ENCODE measurements at regions not wholly inside any gene's neighbourhood (a gene's known extent, or its start where the extent isn't known, plus 50 kb on each side); places are given as distances from the start of the nearest gene placed in this dataset.
A peak's percentile ranks its signal among the peaks of the same experiment; 100 is the strongest.

DNA sequence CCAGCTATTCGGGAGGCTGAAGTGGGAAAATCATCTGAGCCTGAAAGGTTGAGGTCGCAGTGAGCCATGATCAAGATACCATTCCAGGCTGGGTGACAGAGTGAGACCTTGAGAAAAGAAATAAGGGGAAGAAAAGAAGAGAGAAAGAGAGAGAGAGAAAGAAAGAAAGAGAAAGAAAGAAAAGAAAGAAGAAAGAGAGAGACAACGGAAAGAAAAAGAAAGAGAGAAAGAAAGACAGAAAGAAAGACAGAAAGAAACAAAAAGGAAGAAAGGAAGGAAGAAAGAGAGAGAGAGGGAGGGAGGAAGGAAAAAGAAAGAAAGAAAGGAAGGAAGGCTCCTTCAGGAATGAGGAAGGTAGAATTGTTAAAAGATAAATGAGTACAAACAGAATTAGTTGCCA, 84.5 kb downstream of the RPL22L1 start:
- H3K9me3 Mint-ChIP-seq = peaks cover 0 to 2% (median 0%) of the 10 kb centered on the region in 11 donors
- intact Hi-C loops (cut with micrococcal nuclease) = no loop called here
- Histone ChIP-seq H3K27ac (ENCODE audit: low read depth, low read length) (no peak overlapping the region), H3K36me3 (ENCODE audit: control insufficient read depth in 2 of 3, insufficient read depth in 3 of 3, low read length in 3 of 3) (no peaks in the 10 kb centered on the region), H3K4me1 (ENCODE audit: control insufficient read depth in 2 of 2, insufficient read depth in 2 of 2, low read length in 2 of 2) (no peaks in the 10 kb centered on the region), H3K9me3 (ENCODE audit: control insufficient read depth in 2 of 3, low read length in 3 of 3) (no peaks in the 10 kb centered on the region), H3K27me3 (ENCODE audit: control insufficient read depth in 2 of 2, insufficient read depth in 2 of 2, low read length in 2 of 2) (peaks cover 0 to 3% of the 10 kb centered on the region in 2 donors), H3K4me3 (ENCODE audit: low read length) (no peak overlapping the region)
- ChIA-PET CTCF (no interaction called here), POLR2A (no interaction called here)
- DNase-seq (no peak), ATAC-seq (no peak)
- H3K4me3 Mint-ChIP-seq = no peak overlapping the region
- H3K4me1 Mint-ChIP-seq = no peaks in the 10 kb centered on the region
- H3K36me3 Mint-ChIP-seq = no peaks in the 10 kb centered on the region
- peak overlapping the region in 1 of 9 donors; percentile 60 for H3K27ac Mint-ChIP-seq
- H3K27me3 Mint-ChIP-seq = peaks cover 20 to 46% (median 33%) of the 10 kb centered on the region in 5 donors

DNA sequence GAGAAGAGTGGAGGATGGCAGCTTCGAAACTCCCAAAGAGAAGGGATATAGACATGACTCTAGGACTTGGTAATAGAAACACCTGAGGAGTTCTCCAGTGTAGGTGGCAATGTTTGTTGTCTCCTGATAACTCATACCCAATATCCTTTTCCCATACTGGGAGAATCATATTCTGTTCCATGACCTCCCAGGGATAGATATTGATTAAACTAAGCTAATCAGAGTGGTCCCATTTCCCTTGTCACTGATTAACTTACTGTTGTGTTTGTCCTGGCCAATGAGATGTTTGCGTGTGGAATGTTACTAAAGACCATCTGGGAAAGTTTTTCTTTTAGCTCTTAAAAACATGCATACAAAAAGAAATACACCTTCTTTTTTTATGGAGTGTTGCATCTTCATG, 85.6 kb downstream of the RPL22L1 start:
- Histone ChIP-seq H3K4me1 (ENCODE audit: control insufficient read depth in 2 of 2, insufficient read depth in 2 of 2, low read length in 2 of 2) (no peaks in the 10 kb centered on the region), H3K4me3 (ENCODE audit: low read length) (no peak overlapping the region), H3K27ac (ENCODE audit: low read depth, low read length) (no peak overlapping the region), H3K27me3 (ENCODE audit: control insufficient read depth in 2 of 2, insufficient read depth in 2 of 2, low read length in 2 of 2) (peaks cover 0 to 3% of the 10 kb centered on the region in 2 donors), H3K36me3 (ENCODE audit: control insufficient read depth in 2 of 3, insufficient read depth in 3 of 3, low read length in 3 of 3) (no peaks in the 10 kb centered on the region), H3K9me3 (ENCODE audit: control insufficient read depth in 2 of 3, low read length in 3 of 3) (no peaks in the 10 kb centered on the region)
- H3K9me3 Mint-ChIP-seq = peaks cover 0 to 2% (median 0%) of the 10 kb centered on the region in 11 donors
- ATAC-seq (no peak), DNase-seq (no peak)
- CTCF ChIA-PET = no interaction called here
- POLR2A ChIA-PET = no interaction called here
- no peak overlapping the region for H3K27ac Mint-ChIP-seq
- H3K36me3 Mint-ChIP-seq = no peaks in the 10 kb centered on the region
- no peak overlapping the region for H3K4me3 Mint-ChIP-seq
- intact Hi-C loops (cut with micrococcal nuclease) = no loop called here
- H3K4me1 Mint-ChIP-seq = no peaks in the 10 kb centered on the region
- peaks cover 22 to 56% (median 35%) of the 10 kb centered on the region in 5 donors for H3K27me3 Mint-ChIP-seq

DNA sequence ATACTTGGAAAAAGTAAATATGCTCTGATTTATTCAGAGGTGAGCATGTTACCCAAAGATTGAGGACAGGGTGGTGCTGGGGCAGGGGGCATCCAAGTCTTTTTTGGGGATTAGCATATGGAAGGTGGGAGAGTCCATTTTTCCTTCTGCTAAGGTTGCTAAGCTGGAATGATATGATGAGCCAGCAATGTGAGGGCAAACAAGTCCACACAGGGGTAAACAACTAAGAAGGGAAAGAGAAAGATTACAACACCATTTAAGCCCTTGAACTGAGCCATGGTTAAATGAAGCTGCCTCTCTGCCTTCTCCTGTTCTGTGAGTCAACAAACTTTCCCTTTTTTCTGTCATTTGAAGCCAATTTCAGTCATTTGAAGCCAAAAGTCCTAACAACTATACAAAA, 89.0 kb downstream of the RPL22L1 start:
- Histone ChIP-seq H3K27me3 (ENCODE audit: control insufficient read depth in 2 of 2, insufficient read depth in 2 of 2, low read length in 2 of 2) (peaks cover 0 to under 1% of the 10 kb centered on the region in 2 donors), H3K36me3 (ENCODE audit: control insufficient read depth in 2 of 3, insufficient read depth in 3 of 3, low read length in 3 of 3) (no peaks in the 10 kb centered on the region), H3K9me3 (ENCODE audit: control insufficient read depth in 2 of 3, low read length in 3 of 3) (no peaks in the 10 kb centered on the region), H3K4me3 (ENCODE audit: low read length) (no peak overlapping the region), H3K27ac (ENCODE audit: low read depth, low read length) (no peak overlapping the region), H3K4me1 (ENCODE audit: control insufficient read depth in 2 of 2, insufficient read depth in 2 of 2, low read length in 2 of 2) (no peaks in the 10 kb centered on the region)
- no peaks in the 10 kb centered on the region for H3K4me1 Mint-ChIP-seq
- peaks cover 0 to 5% (median 0%) of the 10 kb centered on the region in 11 donors for H3K9me3 Mint-ChIP-seq
- H3K27ac Mint-ChIP-seq = no peak overlapping the region
- ATAC-seq (no peak), DNase-seq (no peak)
- ChIA-PET POLR2A (no interaction called here), CTCF (no interaction called here)
- intact Hi-C loops (cut with micrococcal nuclease) = no loop called here
- no peak overlapping the region for H3K4me3 Mint-ChIP-seq
- H3K36me3 Mint-ChIP-seq = no peaks in the 10 kb centered on the region
- peaks cover 26 to 69% (median 38%) of the 10 kb centered on the region in 5 donors for H3K27me3 Mint-ChIP-seq

- Mint-ChIP-seq H3K36me3 (no peaks in the 10 kb centered on the region), H3K9me3 (peaks cover 0 to 5% (median 0%) of the 10 kb centered on the region in 11 donors), H3K4me3 (no peak overlapping the region), H3K27me3 (peaks cover 23 to 66% (median 40%) of the 10 kb centered on the region in 5 donors), H3K27ac (no peak overlapping the region), H3K4me1 (no peaks in the 10 kb centered on the region)
- DNase-seq = no peak
- H3K36me3 ChIP-seq (ENCODE audit: control insufficient read depth in 2 of 3, insufficient read depth in 3 of 3, low read length in 3 of 3) = no peaks in the 10 kb centered on the region
- no peak overlapping the region for H3K4me3 ChIP-seq (ENCODE audit: low read length)
- no peaks in the 10 kb centered on the region for H3K4me1 ChIP-seq (ENCODE audit: control insufficient read depth in 2 of 2, insufficient read depth in 2 of 2, low read length in 2 of 2)
- intact Hi-C loops (cut with micrococcal nuclease) = no loop called here
- no peak for ATAC-seq
- no peaks in the 10 kb centered on the region for H3K9me3 ChIP-seq (ENCODE audit: control insufficient read depth in 2 of 3, low read length in 3 of 3)
- no peaks in the 10 kb centered on the region for H3K27me3 ChIP-seq (ENCODE audit: control insufficient read depth in 2 of 2, insufficient read depth in 2 of 2, low read length in 2 of 2)
- ChIA-PET CTCF (no interaction called here), POLR2A (no interaction called here)
- H3K27ac ChIP-seq (ENCODE audit: low read depth, low read length) = no peak overlapping the region
These were observed 89.5 kb downstream of the RPL22L1 start for GRCh38 chr3:170780471-170780870.

- Histone ChIP-seq H3K4me1 (ENCODE audit: control insufficient read depth in 2 of 2, insufficient read depth in 2 of 2, low read length in 2 of 2) (no peaks in the 10 kb centered on the region), H3K27me3 (ENCODE audit: control insufficient read depth in 2 of 2, insufficient read depth in 2 of 2, low read length in 2 of 2) (no peaks in the 10 kb centered on the region), H3K4me3 (ENCODE audit: low read length) (no peak overlapping the region), H3K27ac (ENCODE audit: low read depth, low read length) (no peak overlapping the region), H3K9me3 (ENCODE audit: control insufficient read depth in 2 of 3, low read length in 3 of 3) (no peaks in the 10 kb centered on the region), H3K36me3 (ENCODE audit: control insufficient read depth in 2 of 3, insufficient read depth in 3 of 3, low read length in 3 of 3) (no peaks in the 10 kb centered on the region)
- CTCF ChIA-PET = no interaction called here
- H3K4me1 Mint-ChIP-seq = no peaks in the 10 kb centered on the region
- no peak overlapping the region for H3K27ac Mint-ChIP-seq
- ATAC-seq (no peak), DNase-seq (no peak)
- H3K36me3 Mint-ChIP-seq = no peaks in the 10 kb centered on the region
- no peak overlapping the region for H3K4me3 Mint-ChIP-seq
- H3K27me3 Mint-ChIP-seq = peaks cover 21 to 54% (median 38%) of the 10 kb centered on the region in 5 donors
- H3K9me3 Mint-ChIP-seq = peaks cover 0 to 5% (median 0%) of the 10 kb centered on the region in 11 donors
- intact Hi-C loops (cut with micrococcal nuclease) = no loop called here
- POLR2A ChIA-PET = interaction anchor here (0.6 kb wide), 1 partner anchor 21 kb away, joined by 4 read pairs; no protein-coding TSS in a partner anchor
These were observed 91.5 kb downstream of the RPL22L1 start for GRCh38 chr3:170778240-170779217.

DNA sequence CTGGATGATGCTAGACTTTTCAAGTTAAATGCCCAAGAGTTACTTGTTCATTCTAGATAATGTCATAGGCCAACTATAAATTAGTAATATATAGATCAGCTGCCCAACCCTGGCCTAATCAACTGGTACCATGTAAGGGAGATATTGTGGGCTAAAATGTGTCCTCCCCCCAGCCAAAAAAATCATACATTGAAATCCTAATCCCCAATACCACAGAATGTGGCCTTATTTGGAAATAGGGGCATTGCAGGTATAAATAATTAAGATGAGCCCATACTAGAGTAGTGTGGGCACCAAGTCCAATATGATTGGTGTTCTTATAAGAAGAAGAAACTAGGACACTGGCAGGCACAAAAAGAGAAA, 92.5 kb downstream of the RPL22L1 start:
- CTCF ChIA-PET = no interaction called here
- no peak overlapping the region for H3K4me3 ChIP-seq (ENCODE audit: low read length)

More for the DNA sequence above, 92.5 kb downstream of the RPL22L1 start:
- Histone ChIP-seq H3K27ac (ENCODE audit: low read depth, low read length) (no peak overlapping the region), H3K9me3 (ENCODE audit: control insufficient read depth in 2 of 3, low read length in 3 of 3) (no peaks in the 10 kb centered on the region), H3K4me1 (ENCODE audit: control insufficient read depth in 2 of 2, insufficient read depth in 2 of 2, low read length in 2 of 2) (no peaks in the 10 kb centered on the region), H3K27me3 (ENCODE audit: control insufficient read depth in 2 of 2, insufficient read depth in 2 of 2, low read length in 2 of 2) (no peaks in the 10 kb centered on the region), H3K36me3 (ENCODE audit: control insufficient read depth in 2 of 3, insufficient read depth in 3 of 3, low read length in 3 of 3) (no peaks in the 10 kb centered on the region)
- POLR2A ChIA-PET = interaction anchor here (0.6 kb wide), 1 partner anchor 625 kb away, joined by 3 read pairs; no protein-coding TSS in a partner anchor
- peaks cover 0 to 5% (median 0%) of the 10 kb centered on the region in 11 donors for H3K9me3 Mint-ChIP-seq
- DNase-seq (no peak), ATAC-seq (no peak)
- no peak overlapping the region for H3K4me3 Mint-ChIP-seq
- intact Hi-C loops (cut with micrococcal nuclease) = no loop called here
- peaks cover 14 to 51% (median 31%) of the 10 kb centered on the region in 5 donors for H3K27me3 Mint-ChIP-seq
- no peaks in the 10 kb centered on the region for H3K36me3 Mint-ChIP-seq
- H3K4me1 Mint-ChIP-seq = no peaks in the 10 kb centered on the region
- H3K27ac Mint-ChIP-seq = no peak overlapping the region
